ENCODE measurements at regions not wholly inside any gene's neighbourhood (a gene's known extent, or its start where the extent isn't known, plus 50 kb on each side); places are given as distances from the start of the nearest gene placed in this dataset.

DNA sequence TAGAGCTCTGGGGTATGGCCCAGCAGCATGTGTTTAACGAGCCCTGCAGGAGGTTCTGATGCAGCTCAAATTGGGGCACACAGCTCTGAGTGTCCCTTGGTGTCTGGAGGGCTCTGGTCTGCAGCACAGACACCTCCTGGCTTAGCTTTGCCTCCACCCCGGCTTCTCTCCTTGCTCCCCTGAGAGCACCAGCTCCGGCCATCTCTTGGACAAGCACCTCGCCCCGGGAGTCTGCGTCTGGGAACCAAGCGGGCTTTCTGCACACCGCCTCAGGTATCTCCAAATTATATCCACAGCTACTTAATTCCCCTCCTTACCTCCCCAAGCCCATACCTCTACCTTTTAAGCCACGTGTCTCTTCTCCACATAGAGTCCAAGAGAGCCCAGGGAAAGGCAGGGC, 83.7 kb upstream of the IRX4 start (continued):
- TF ChIP-seq, protein P1, sequence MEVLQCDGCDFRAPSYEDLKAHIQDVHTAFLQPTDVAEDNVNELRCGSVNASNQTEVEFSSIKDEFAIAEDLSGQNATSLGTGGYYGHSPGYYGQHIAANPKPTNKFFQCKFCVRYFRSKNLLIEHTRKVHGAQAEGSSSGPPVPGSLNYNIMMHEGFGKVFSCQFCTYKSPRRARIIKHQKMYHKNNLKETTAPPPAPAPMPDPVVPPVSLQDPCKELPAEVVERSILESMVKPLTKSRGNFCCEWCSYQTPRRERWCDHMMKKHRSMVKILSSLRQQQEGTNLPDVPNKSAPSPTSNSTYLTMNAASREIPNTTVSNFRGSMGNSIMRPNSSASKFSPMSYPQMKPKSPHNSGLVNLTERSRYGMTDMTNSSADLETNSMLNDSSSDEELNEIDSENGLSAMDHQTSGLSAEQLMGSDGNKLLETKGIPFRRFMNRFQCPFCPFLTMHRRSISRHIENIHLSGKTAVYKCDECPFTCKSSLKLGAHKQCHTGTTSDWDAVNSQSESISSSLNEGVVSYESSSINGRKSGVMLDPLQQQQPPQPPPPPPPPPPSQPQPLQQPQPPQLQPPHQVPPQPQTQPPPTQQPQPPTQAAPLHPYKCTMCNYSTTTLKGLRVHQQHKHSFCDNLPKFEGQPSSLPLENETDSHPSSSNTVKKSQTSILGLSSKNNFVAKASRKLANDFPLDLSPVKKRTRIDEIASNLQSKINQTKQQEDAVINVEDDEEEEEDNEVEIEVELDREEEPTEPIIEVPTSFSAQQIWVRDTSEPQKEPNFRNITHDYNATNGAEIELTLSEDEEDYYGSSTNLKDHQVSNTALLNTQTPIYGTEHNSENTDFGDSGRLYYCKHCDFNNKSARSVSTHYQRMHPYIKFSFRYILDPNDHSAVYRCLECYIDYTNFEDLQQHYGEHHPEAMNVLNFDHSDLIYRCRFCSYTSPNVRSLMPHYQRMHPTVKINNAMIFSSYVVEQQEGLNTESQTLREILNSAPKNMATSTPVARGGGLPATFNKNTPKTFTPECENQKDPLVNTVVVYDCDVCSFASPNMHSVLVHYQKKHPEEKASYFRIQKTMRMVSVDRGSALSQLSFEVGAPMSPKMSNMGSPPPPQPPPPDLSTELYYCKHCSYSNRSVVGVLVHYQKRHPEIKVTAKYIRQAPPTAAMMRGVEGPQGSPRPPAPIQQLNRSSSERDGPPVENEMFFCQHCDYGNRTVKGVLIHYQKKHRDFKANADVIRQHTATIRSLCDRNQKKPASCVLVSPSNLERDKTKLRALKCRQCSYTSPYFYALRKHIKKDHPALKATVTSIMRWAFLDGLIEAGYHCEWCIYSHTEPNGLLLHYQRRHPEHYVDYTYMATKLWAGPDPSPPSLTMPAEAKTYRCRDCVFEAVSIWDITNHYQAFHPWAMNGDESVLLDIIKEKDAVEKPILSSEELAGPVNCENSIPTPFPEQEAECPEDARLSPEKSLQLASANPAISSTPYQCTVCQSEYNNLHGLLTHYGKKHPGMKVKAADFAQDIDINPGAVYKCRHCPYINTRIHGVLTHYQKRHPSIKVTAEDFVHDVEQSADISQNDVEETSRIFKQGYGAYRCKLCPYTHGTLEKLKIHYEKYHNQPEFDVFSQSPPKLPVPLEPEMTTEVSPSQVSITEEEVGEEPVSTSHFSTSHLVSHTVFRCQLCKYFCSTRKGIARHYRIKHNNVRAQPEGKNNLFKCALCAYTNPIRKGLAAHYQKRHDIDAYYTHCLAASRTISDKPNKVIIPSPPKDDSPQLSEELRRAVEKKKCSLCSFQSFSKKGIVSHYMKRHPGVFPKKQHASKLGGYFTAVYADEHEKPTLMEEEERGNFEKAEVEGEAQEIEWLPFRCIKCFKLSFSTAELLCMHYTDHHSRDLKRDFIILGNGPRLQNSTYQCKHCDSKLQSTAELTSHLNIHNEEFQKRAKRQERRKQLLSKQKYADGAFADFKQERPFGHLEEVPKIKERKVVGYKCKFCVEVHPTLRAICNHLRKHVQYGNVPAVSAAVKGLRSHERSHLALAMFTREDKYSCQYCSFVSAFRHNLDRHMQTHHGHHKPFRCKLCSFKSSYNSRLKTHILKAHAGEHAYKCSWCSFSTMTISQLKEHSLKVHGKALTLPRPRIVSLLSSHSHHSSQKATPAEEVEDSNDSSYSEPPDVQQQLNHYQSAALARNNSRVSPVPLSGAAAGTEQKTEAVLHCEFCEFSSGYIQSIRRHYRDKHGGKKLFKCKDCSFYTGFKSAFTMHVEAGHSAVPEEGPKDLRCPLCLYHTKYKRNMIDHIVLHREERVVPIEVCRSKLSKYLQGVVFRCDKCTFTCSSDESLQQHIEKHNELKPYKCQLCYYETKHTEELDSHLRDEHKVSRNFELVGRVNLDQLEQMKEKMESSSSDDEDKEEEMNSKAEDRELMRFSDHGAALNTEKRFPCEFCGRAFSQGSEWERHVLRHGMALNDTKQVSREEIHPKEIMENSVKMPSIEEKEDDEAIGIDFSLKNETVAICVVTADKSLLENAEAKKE (CRISPR knock-in tag; IDR thresholded peaks at IDR 0.05) = no peak
- TF ChIP-seq EZH2phosphoT487 (IDR thresholded peaks at IDR 0.05; ENCODE audit: unreplicated experiment) (no peak), JUNB (IDR thresholded peaks at IDR 0.05; ENCODE audit: unreplicated experiment) (no peak)

DNA sequence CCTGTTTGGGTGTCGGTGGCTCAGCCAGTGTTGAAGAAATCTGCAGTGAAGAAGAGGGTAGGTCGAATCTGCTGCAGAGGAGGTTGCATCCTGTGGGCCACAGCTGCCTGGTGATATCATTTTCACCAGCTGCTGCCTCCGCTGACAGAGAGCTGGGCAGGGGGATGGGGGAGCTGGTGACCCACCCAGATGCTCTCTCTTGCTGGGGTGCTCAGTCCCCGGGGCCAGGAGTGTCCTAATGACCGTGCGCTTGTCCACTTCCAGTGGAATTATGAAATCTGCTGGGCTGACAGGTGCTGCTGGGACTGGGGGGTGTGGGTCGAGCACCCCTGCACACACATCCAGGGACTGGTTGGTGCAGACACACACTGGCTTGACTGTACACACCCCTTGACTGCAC, 83.2 kb upstream of the IRX4 start:
- H3K4me1 Mint-ChIP-seq = peaks cover 24% of the 10 kb centered on the region
- H4K20me1 ChIP-seq (replicated peaks; ENCODE audit: insufficient read depth) = no peaks in the 10 kb centered on the region
- H3K4me2 ChIP-seq = no peak overlapping the region
- H3K27ac ChIP-seq (ENCODE audit: low read depth) = no peak overlapping the region
- H3K4me3 ChIP-seq = no peak overlapping the region
- no peaks in the 10 kb centered on the region for H3F3A ChIP-seq (replicated peaks; ENCODE audit: low read depth)
- H3K4me3 Mint-ChIP-seq = no peak overlapping the region
- no peaks in the 10 kb centered on the region for H3K9me3 Mint-ChIP-seq
- H3K27me3 Mint-ChIP-seq (ENCODE audit: insufficient read depth, low read depth, poor library complexity) = no peaks in the 10 kb centered on the region
- H3K27me3 ChIP-seq (ENCODE audit: insufficient read depth) = no peaks in the 10 kb centered on the region
- peaks cover 9% of the 10 kb centered on the region for H3K4me1 ChIP-seq (ENCODE audit: insufficient read depth)
- H3K36me3 ChIP-seq (ENCODE audit: insufficient read depth) = no peaks in the 10 kb centered on the region
- no peaks in the 10 kb centered on the region for H3K79me2 ChIP-seq (replicated peaks; ENCODE audit: insufficient read depth)
- no peak for ATAC-seq
- peaks cover under 1% of the 10 kb centered on the region; the same call in 1 of the 2 replicates for H3K9me2 ChIP-seq (ENCODE audit: insufficient read depth)
- no peak overlapping the region for H3K27ac Mint-ChIP-seq
- H2AFZ ChIP-seq = peak overlapping the region; percentile 59; the same call in 1 of the 2 replicates
- H3K36me3 Mint-ChIP-seq (ENCODE audit: low read depth) = no peaks in the 10 kb centered on the region
- DNase-seq (ENCODE audit: low spot score) = no peak
- no peak for TF ChIP-seq NANOG (IDR thresholded peaks at IDR 0.05; ENCODE audit: borderline replicate concordance)
- no peak for TF ChIP-seq POLR2AphosphoS5 (IDR thresholded peaks at IDR 0.05; ENCODE audit: low read depth)
- no peak for TF ChIP-seq CREB1 (CRISPR knock-in tag; IDR thresholded peaks at IDR 0.05; ENCODE audit: low read depth)
- TF ChIP-seq STAT1 (IDR thresholded peaks at IDR 0.05; ENCODE audit: unreplicated experiment) = no peak
- TF ChIP-seq, protein P1 (CRISPR knock-in tag; IDR thresholded peaks at IDR 0.05) = no peak
- TF ChIP-seq EZH2phosphoT487 (IDR thresholded peaks at IDR 0.05; ENCODE audit: unreplicated experiment) = no peak
- TF ChIP-seq, protein P2, sequence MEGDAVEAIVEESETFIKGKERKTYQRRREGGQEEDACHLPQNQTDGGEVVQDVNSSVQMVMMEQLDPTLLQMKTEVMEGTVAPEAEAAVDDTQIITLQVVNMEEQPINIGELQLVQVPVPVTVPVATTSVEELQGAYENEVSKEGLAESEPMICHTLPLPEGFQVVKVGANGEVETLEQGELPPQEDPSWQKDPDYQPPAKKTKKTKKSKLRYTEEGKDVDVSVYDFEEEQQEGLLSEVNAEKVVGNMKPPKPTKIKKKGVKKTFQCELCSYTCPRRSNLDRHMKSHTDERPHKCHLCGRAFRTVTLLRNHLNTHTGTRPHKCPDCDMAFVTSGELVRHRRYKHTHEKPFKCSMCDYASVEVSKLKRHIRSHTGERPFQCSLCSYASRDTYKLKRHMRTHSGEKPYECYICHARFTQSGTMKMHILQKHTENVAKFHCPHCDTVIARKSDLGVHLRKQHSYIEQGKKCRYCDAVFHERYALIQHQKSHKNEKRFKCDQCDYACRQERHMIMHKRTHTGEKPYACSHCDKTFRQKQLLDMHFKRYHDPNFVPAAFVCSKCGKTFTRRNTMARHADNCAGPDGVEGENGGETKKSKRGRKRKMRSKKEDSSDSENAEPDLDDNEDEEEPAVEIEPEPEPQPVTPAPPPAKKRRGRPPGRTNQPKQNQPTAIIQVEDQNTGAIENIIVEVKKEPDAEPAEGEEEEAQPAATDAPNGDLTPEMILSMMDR (conservative IDR thresholded peaks at IDR 0.05; ENCODE audit: low read depth in 2 of 2) = no peak
- no peak for TF ChIP-seq ZNF331 (CRISPR knock-in tag; IDR thresholded peaks at IDR 0.05; ENCODE audit: low read depth)

All from GM23338 (cell line).